PC-3 (cell line): ENCODE measurements at regions not wholly inside any gene's neighbourhood (a gene's known extent, or its start where the extent isn't known, plus 50 kb on each side); places are given as distances from the start of the nearest gene placed in this dataset.

Experiments
- ATAC-seq: fragments of 200-7000 bp; cut with Tn5 transposase; 2 replicates; pipeline ENCODE4 v1.9.1; 2020; ENCODE audit warnings: mild to moderate bottlenecking, moderate library complexity
- BruUV-seq: library from RNA; stranded (reverse); fragments of 400-500 nt; replicated peaks from 2 replicates; lab custom pipeline; 2021; lab: Mats Ljungman, UMichigan
- CTCF ChIA-PET: fragments of 300-600 bp; sonication (Branson Sonifier 250); formaldehyde crosslinking; loops from one replicate; lab custom pipeline; 2022; ENCODE audit warnings: antibody characterized with exemption; lab: Charles Lee
- POLR2A ChIA-PET: fragments of 300-600 bp; sonication (Branson Sonifier 250); formaldehyde crosslinking; loops from one replicate; lab custom pipeline; 2022; ENCODE audit warnings: antibody characterized with exemption; ENCODE audit not compliant: unreplicated experiment; lab: Charles Lee
- DNase-seq: peaks from one replicate; pipeline ENCODE4 v3.0.0-alpha.2; 2015
- H2AFZ ChIP-seq: fragments of 300-600 bp; sonication (generic); 2 replicates; pipeline ENCODE4 v1.6.0; 2016; ENCODE audit warnings: antibody characterized with exemption, low read length
- H3F3A ChIP-seq: fragments of 300-600 bp; sonication (generic); one replicate; pipeline ENCODE4 v1.6.0; 2017; ENCODE audit warnings: antibody characterized with exemption, low read length, control low read depth, mild to moderate bottlenecking; ENCODE audit not compliant: unreplicated experiment
- H3K27ac ChIP-seq: fragments of 300-600 bp; sonication (generic); 2 replicates; pipeline ENCODE4 v1.5.1; 2016; ENCODE audit warnings: mild to moderate bottlenecking, low read length
- H3K27me3 ChIP-seq: fragments of 300-600 bp; sonication (generic); 2 replicates; pipeline ENCODE4 v1.6.1; 2016; ENCODE audit warnings: low read length, mixed read lengths
- H3K36me3 ChIP-seq: fragments of 300-600 bp; sonication (generic); 2 replicates; pipeline ENCODE4 v1.6.1; 2016; ENCODE audit warnings: low read depth, mixed run types, low read length, mixed read lengths
- H3K4me1 ChIP-seq: fragments of 300-600 bp; sonication (generic); 2 replicates; pipeline ENCODE4 v1.5.1; 2016; ENCODE audit warnings: low read length; ENCODE audit not compliant: insufficient read depth
- H3K4me2 ChIP-seq: fragments of 300-600 bp; sonication (generic); 2 replicates; pipeline ENCODE4 v1.6.0; 2016; ENCODE audit warnings: low read length
- H3K4me3 ChIP-seq: fragments of 300-600 bp; sonication (generic); 2 replicates; pipeline ENCODE4 v1.5.1; 2016; ENCODE audit warnings: mild to moderate bottlenecking, low read length, mixed read lengths
- H3K79me2 ChIP-seq: fragments of 300-600 bp; sonication (generic); 2 replicates; pipeline ENCODE4 v1.6.1; 2017; ENCODE audit warnings: low read length, mixed read lengths
- H3K9ac ChIP-seq: fragments of 300-600 bp; sonication (generic); 2 replicates; pipeline ENCODE4 v1.6.0; 2016; ENCODE audit warnings: mild to moderate bottlenecking, low read length
- H3K9me2 ChIP-seq: fragments of 300-600 bp; sonication (generic); replicated peaks from 2 replicates; pipeline ENCODE4 v1.6.1; 2016; ENCODE audit warnings: mixed run types, low read length, mixed read lengths
- H3K9me3 ChIP-seq: fragments of 300-600 bp; sonication (generic); 2 replicates; pipeline ENCODE4 v1.6.1; 2016; ENCODE audit warnings: low read length, mixed read lengths
- H4K20me1 ChIP-seq: fragments of 300-600 bp; sonication (generic); 2 replicates; pipeline ENCODE4 v1.6.1; 2016; ENCODE audit warnings: low read length, mixed read lengths
- CTCF ChIP-seq: fragments of 300-600 bp; sonication (generic); conservative IDR thresholded peaks from 2 replicates; pipeline ENCODE4 v1.5.1; 2017; ENCODE audit warnings: antibody characterized with exemption, low read depth, mild to moderate bottlenecking, low read length
- EZH2 ChIP-seq: fragments of 300-600 bp; sonication (generic); IDR thresholded peaks from one replicate; pipeline ENCODE4 v1.6.1; 2017; ENCODE audit warnings: antibody characterized with exemption, mild to moderate bottlenecking, low read length; ENCODE audit not compliant: unreplicated experiment
- EZH2phosphoT487 ChIP-seq: fragments of 300-600 bp; sonication (generic); IDR thresholded peaks from 2 replicates; pipeline ENCODE4 v1.6.1; 2018; ENCODE audit warnings: mild to moderate bottlenecking, antibody characterized with exemption, low read length, borderline replicate concordance
- intact Hi-C: fragments of 100-400 bp; cut with micrococcal nuclease; formaldehyde crosslinking; loops from 2 replicates; pipeline ENCODE4 v1.9.0; 2023

GRCh38 chr5:160479220-160479619, 57.6 kb downstream of the PTTG1 start:
- no peaks in the 10 kb centered on the region for H3K79me2 ChIP-seq
- no peaks in the 10 kb centered on the region for H3K9me3 ChIP-seq
- CTCF ChIA-PET: interaction anchor here (1.5 kb wide), 1 partner anchor 41 kb away, joined by 4 read pairs; no protein-coding TSS in a partner anchor
- DNase-seq (no peak), ATAC-seq (no peak)
- H3K4me2 ChIP-seq: peak overlapping the region; percentile 59; the same call in 1 of the 2 replicates
- H3K9me2 ChIP-seq: no peaks in the 10 kb centered on the region
- TF ChIP-seq EZH2phosphoT487: no peak
- TF ChIP-seq CTCF: no peak
- no peak for TF ChIP-seq EZH2
- H3K27ac ChIP-seq: peak overlapping the region; percentile 67
- no TSS peak for BruUV-seq
- no peaks in the 10 kb centered on the region for H3K36me3 ChIP-seq
- H3K4me1 ChIP-seq: peaks cover 26% of the 10 kb centered on the region
- H3F3A ChIP-seq: no peaks in the 10 kb centered on the region
- H3K4me3 ChIP-seq: no peak overlapping the region
- peak overlapping the region; percentile 55; the same call in 1 of the 2 replicates for H2AFZ ChIP-seq
- H4K20me1 ChIP-seq: no peaks in the 10 kb centered on the region
- H3K27me3 ChIP-seq: no peaks in the 10 kb centered on the region
- intact Hi-C loops: no loop called here
- POLR2A ChIA-PET: no interaction called here
- peak overlapping the region; percentile 24; the same call in 1 of the 2 replicates for H3K9ac ChIP-seq

- ChIA-PET POLR2A (no interaction called here), CTCF (interaction anchor here (1.5 kb wide), 1 partner anchor 42 kb away, joined by 4 read pairs; no protein-coding TSS in a partner anchor)
- Histone ChIP-seq H3K27ac (peak overlapping the region; percentile 67), H3K9ac (no peak overlapping the region; the same call in 1 of the 2 replicates), H3K9me2 (no peaks in the 10 kb centered on the region), H2AFZ (peak overlapping the region; percentile 55), H3K4me3 (no peak overlapping the region), H3K36me3 (no peaks in the 10 kb centered on the region), H3K79me2 (no peaks in the 10 kb centered on the region), H3F3A (no peaks in the 10 kb centered on the region), H3K4me1 (peaks cover 26% of the 10 kb centered on the region), H3K27me3 (no peaks in the 10 kb centered on the region), H4K20me1 (no peaks in the 10 kb centered on the region), H3K4me2 (peak overlapping the region; percentile 59), H3K9me3 (no peaks in the 10 kb centered on the region)
- intact Hi-C loops: no loop called here
- peak; percentile 88 for DNase-seq
- TF ChIP-seq CTCF: no peak
- TF ChIP-seq EZH2phosphoT487: no peak
- no peak for TF ChIP-seq EZH2
- BruUV-seq: no TSS peak
- ATAC-seq: peak; percentile 93
These were observed 58.3 kb downstream of the PTTG1 start for GRCh38 chr5:160479926-160480325.

- ATAC-seq (no peak), DNase-seq (peak; percentile 16)
- H3F3A ChIP-seq: no peaks in the 10 kb centered on the region
- no peaks in the 10 kb centered on the region for H4K20me1 ChIP-seq
- intact Hi-C loops: no loop called here
- H3K27ac ChIP-seq: peak overlapping the region; percentile 67
- H3K79me2 ChIP-seq: no peaks in the 10 kb centered on the region
- H3K9me3 ChIP-seq: no peaks in the 10 kb centered on the region
- no peaks in the 10 kb centered on the region for H3K27me3 ChIP-seq
- CTCF ChIA-PET: no interaction called here
- H3K36me3 ChIP-seq: no peaks in the 10 kb centered on the region
- H2AFZ ChIP-seq: peak overlapping the region; percentile 55; the same call in 1 of the 2 replicates
- peak overlapping the region; percentile 59 for H3K4me2 ChIP-seq
- H3K9ac ChIP-seq: no peak overlapping the region; the same call in 1 of the 2 replicates
- POLR2A ChIA-PET: no interaction called here
- TF ChIP-seq EZH2 (no peak), CTCF (no peak), EZH2phosphoT487 (no peak)
- H3K4me1 ChIP-seq: peaks cover 22% of the 10 kb centered on the region
- H3K4me3 ChIP-seq: no peak overlapping the region
- no TSS peak for BruUV-seq
- H3K9me2 ChIP-seq: no peaks in the 10 kb centered on the region
These were observed 59.0 kb downstream of the PTTG1 start for GRCh38 chr5:160480652-160481051.
